ENCODE measurements at regions not wholly inside any gene's neighbourhood (a gene's known extent, or its start where the extent isn't known, plus 50 kb on each side); places are given as distances from the start of the nearest gene placed in this dataset.

- ChIA-PET SMC1A (ENCODE audit: uncharacterized antibody, unreplicated experiment) (interaction anchor here (1.1 kb wide), 1 partner anchor 10 kb away, joined by 3 read pairs; no protein-coding TSS in a partner anchor), RAD21 (ENCODE audit: unreplicated experiment) (no interaction called here), CTCF (no interaction called here), POLR2A (no interaction called here)
- no peaks in the 10 kb centered on the region for H3K4me1 ChIP-seq (ENCODE audit: control insufficient read depth, insufficient read depth, low read length)
- FAIRE-seq (no peak), DNase-seq (ENCODE audit: low read depth, low spot score) (no peak), ATAC-seq (no peak)
- H3K27me3 ChIP-seq (replicated peaks in 1 of 2; ENCODE audit: control insufficient read depth in 2 of 2, insufficient read depth in 2 of 2, low read length in 1 of 2) = no peaks in the 10 kb centered on the region
- intact Hi-C loops (cut with micrococcal nuclease; ENCODE audit: unreplicated experiment) = no loop called here
- no peaks in the 10 kb centered on the region for H4K20me1 ChIP-seq (ENCODE audit: control insufficient read depth, insufficient read depth)
- H3K4me2 ChIP-seq (ENCODE audit: control insufficient read depth, insufficient read depth) = no peak overlapping the region
- H3K4me3 ChIP-seq = no peak overlapping the region
- H3K27ac ChIP-seq (ENCODE audit: control insufficient read depth, insufficient read depth) = no peak overlapping the region
- in situ Hi-C loops (cut with MboI) = no loop called here
- H3K9ac ChIP-seq (ENCODE audit: control insufficient read depth, insufficient read depth, low read length) = no peak overlapping the region
- H3K9me3 ChIP-seq (replicated peaks; ENCODE audit: control insufficient read depth, insufficient read depth, low read length) = no peaks in the 10 kb centered on the region
- H3K36me3 ChIP-seq (ENCODE audit: control insufficient read depth in 2 of 2, insufficient read depth in 2 of 2, low read length in 1 of 2) = no peaks in the 10 kb centered on the region
- BruUV-seq (replicated peaks) = no TSS peak
- WGBS (ENCODE audit: insufficient coverage, insufficient replicate concordance, low lambda C conversion rate, missing lambda C conversion rate) = 69% methylated on average over 2 of the region's 2 CpGs
- H2AFZ ChIP-seq (ENCODE audit: control insufficient read depth, low read depth, low read length) = no peak overlapping the region
- H3K79me2 ChIP-seq (ENCODE audit: control insufficient read depth, insufficient read depth, low read length) = no peaks in the 10 kb centered on the region
- TF ChIP-seq STAT1 (conservative IDR thresholded peaks at IDR 0.05) (no peak), FOXK2 (IDR thresholded peaks at IDR 0.05) (no peak), HDAC6 (IDR thresholded peaks at IDR 0.05; ENCODE audit: unreplicated experiment) (no peak), ETV6 (conservative IDR thresholded peaks at IDR 0.05 in 1 of 2, IDR thresholded peaks at IDR 0.05 in 1 of 2; ENCODE audit: borderline replicate concordance in 1 of 2, low read depth in 1 of 2) (no peak), BACH1 (IDR thresholded peaks at IDR 0.05; ENCODE audit: borderline replicate concordance) (no peak), E4F1 (IDR thresholded peaks at IDR 0.05; ENCODE audit: borderline replicate concordance, partially characterized antibody) (no peak), E2F4 (IDR thresholded peaks at IDR 0.05; ENCODE audit: low read depth, low read length) (no peak), CUX1 (IDR thresholded peaks at IDR 0.05; ENCODE audit: insufficient replicate concordance, low read depth, low read length) (no peak), PRDM15 (CRISPR knock-in tag; IDR thresholded peaks at IDR 0.05) (no peak), RAD51 (IDR thresholded peaks at IDR 0.05) (no peak), TBL1XR1 (IDR thresholded peaks at IDR 0.05; ENCODE audit: low read depth, low read length) (no peak)
Observed at GRCh38 chr12:32034045-32034444, 72.6 kb upstream of the BICD1 start.

All from GM12878 (cell line).